ENCODE measurements at regions not wholly inside any gene's neighbourhood (a gene's known extent, or its start where the extent isn't known, plus 50 kb on each side); places are given as distances from the start of the nearest gene placed in this dataset.

DNA sequence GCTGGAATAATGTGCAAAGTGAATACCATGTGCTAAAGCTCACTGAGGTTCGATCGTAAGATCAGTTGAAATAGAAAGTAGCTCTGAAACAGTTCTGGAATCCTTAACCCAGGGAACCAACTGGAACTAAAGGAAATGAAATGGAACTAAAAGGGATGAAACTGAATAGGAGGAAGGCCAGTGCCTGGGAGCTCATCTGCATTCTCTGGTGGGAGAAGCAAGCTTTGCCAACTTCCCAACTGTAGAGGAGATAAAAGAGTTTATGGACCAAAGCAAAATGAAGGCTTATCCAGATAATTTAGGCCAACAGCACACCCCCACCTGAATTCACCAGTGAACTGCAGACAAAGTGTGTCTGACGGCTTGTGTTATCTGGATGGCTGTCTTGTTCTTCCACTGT, 188.6 kb upstream of the HABP2 start:
- H3K27ac ChIP-seq (ENCODE audit: low read depth in 1 of 2, low read length in 1 of 2), result no peak overlapping the region
- H3K4me3 ChIP-seq, result no peak overlapping the region
- H3K4me1 ChIP-seq (ENCODE audit: control insufficient read depth in 5 of 5, insufficient read depth in 5 of 5, low read length in 5 of 5), result peaks cover 0 to 10% (median 2%) of the 10 kb centered on the region in 5 donors
- TF ChIP-seq, protein P1, sequence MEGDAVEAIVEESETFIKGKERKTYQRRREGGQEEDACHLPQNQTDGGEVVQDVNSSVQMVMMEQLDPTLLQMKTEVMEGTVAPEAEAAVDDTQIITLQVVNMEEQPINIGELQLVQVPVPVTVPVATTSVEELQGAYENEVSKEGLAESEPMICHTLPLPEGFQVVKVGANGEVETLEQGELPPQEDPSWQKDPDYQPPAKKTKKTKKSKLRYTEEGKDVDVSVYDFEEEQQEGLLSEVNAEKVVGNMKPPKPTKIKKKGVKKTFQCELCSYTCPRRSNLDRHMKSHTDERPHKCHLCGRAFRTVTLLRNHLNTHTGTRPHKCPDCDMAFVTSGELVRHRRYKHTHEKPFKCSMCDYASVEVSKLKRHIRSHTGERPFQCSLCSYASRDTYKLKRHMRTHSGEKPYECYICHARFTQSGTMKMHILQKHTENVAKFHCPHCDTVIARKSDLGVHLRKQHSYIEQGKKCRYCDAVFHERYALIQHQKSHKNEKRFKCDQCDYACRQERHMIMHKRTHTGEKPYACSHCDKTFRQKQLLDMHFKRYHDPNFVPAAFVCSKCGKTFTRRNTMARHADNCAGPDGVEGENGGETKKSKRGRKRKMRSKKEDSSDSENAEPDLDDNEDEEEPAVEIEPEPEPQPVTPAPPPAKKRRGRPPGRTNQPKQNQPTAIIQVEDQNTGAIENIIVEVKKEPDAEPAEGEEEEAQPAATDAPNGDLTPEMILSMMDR (IDR thresholded peaks at IDR 0.05; ENCODE audit: control extremely low read depth, extremely low read depth), result no peak
- DNase-seq (no peak), ATAC-seq (ENCODE audit: insufficient read depth, low FRiP score) (no peak)
- no peaks in the 10 kb centered on the region for H3K36me3 ChIP-seq (ENCODE audit: control insufficient read depth in 4 of 4, insufficient read depth in 4 of 4, low read length in 4 of 4)
- H3K9me3 ChIP-seq (ENCODE audit: control insufficient read depth in 4 of 4, insufficient read depth in 3 of 4, low read length in 3 of 4), result peaks cover 0 to 3% (median 1%) of the 10 kb centered on the region in 4 donors
- no peaks in the 10 kb centered on the region for H3K27me3 ChIP-seq (ENCODE audit: control insufficient read depth in 3 of 3, insufficient read depth in 3 of 3, low read length in 2 of 3)
- no peak overlapping the region for H3K9ac ChIP-seq (ENCODE audit: insufficient read depth in 1 of 2, low read length in 2 of 2)
- 91 to 95% methylated on average over 3 of the region's 3 CpGs for WGBS, 2 donors

GRCh38 chr10:113368666-113369364, 184.0 kb upstream of the HABP2 start:
- ATAC-seq (ENCODE audit: insufficient read depth, low FRiP score), result no peak
- peak in 2 of 3 donors; percentile 80 to 81 for DNase-seq
- Histone ChIP-seq H3K4me3 (no peak overlapping the region), H3K9me3 (ENCODE audit: control insufficient read depth in 4 of 4, insufficient read depth in 3 of 4, low read length in 3 of 4) (peaks cover 0 to 3% (median 1%) of the 10 kb centered on the region in 4 donors), H3K4me1 (ENCODE audit: control insufficient read depth in 5 of 5, insufficient read depth in 5 of 5, low read length in 5 of 5) (peaks cover 0 to 33% (median 0%) of the 10 kb centered on the region in 5 donors), H3K27ac (ENCODE audit: low read depth in 1 of 2, low read length in 1 of 2) (no peak overlapping the region), H3K27me3 (ENCODE audit: control insufficient read depth in 3 of 3, insufficient read depth in 3 of 3, low read length in 2 of 3) (no peaks in the 10 kb centered on the region), H3K36me3 (ENCODE audit: control insufficient read depth in 4 of 4, insufficient read depth in 4 of 4, low read length in 4 of 4) (no peaks in the 10 kb centered on the region), H3K9ac (ENCODE audit: insufficient read depth in 1 of 2, low read length in 2 of 2) (no peak overlapping the region)
- TF ChIP-seq, protein P1 (IDR thresholded peaks at IDR 0.05; ENCODE audit: control extremely low read depth, extremely low read depth), result no peak
- WGBS, 2 donors, result 80 to 81% methylated on average over 6 of the region's 6 CpGs

GRCh38 chr10:113369365-113369694, 183.5 kb upstream of the HABP2 start:
- Histone ChIP-seq H3K36me3 (ENCODE audit: control insufficient read depth in 4 of 4, insufficient read depth in 4 of 4, low read length in 4 of 4) (no peaks in the 10 kb centered on the region), H3K4me1 (ENCODE audit: control insufficient read depth in 5 of 5, insufficient read depth in 5 of 5, low read length in 5 of 5) (peaks cover 0 to 33% (median 0%) of the 10 kb centered on the region in 5 donors), H3K27me3 (ENCODE audit: control insufficient read depth in 3 of 3, insufficient read depth in 3 of 3, low read length in 2 of 3) (no peaks in the 10 kb centered on the region), H3K4me3 (no peak overlapping the region), H3K9ac (ENCODE audit: insufficient read depth in 1 of 2, low read length in 2 of 2) (no peak overlapping the region), H3K9me3 (ENCODE audit: control insufficient read depth in 4 of 4, insufficient read depth in 3 of 4, low read length in 3 of 4) (peaks cover 0 to 3% (median 1%) of the 10 kb centered on the region in 4 donors), H3K27ac (ENCODE audit: low read depth in 1 of 2, low read length in 1 of 2) (no peak overlapping the region)
- TF ChIP-seq, protein P1 (IDR thresholded peaks at IDR 0.05; ENCODE audit: control extremely low read depth, extremely low read depth), result no peak
- 61 to 64% methylated on average over 5 of the region's 5 CpGs for WGBS, 2 donors
- ATAC-seq (ENCODE audit: insufficient read depth, low FRiP score), result no peak
- peak in 2 of 3 donors; percentile 83 to 84 for DNase-seq

GRCh38 chr10:113376428-113376827, 176.4 kb upstream of the HABP2 start:
- no peak overlapping the region for H3K4me3 ChIP-seq
- TF ChIP-seq, protein P1 (IDR thresholded peaks at IDR 0.05; ENCODE audit: control extremely low read depth, extremely low read depth), result no peak
- no peaks in the 10 kb centered on the region for H3K36me3 ChIP-seq (ENCODE audit: control insufficient read depth in 4 of 4, insufficient read depth in 4 of 4, low read length in 4 of 4)
- H3K27me3 ChIP-seq (ENCODE audit: control insufficient read depth in 3 of 3, insufficient read depth in 3 of 3, low read length in 2 of 3), result no peaks in the 10 kb centered on the region
- H3K9ac ChIP-seq (ENCODE audit: insufficient read depth in 1 of 2, low read length in 2 of 2), result no peak overlapping the region
- peaks cover 0 to 2% (median under 1%) of the 10 kb centered on the region in 5 donors for H3K4me1 ChIP-seq (ENCODE audit: control insufficient read depth in 5 of 5, insufficient read depth in 5 of 5, low read length in 5 of 5)
- WGBS, 2 donors, result 54 to 66% methylated on average over 1 of the region's 1 CpG
- no peak for ATAC-seq (ENCODE audit: insufficient read depth, low FRiP score)
- no peak overlapping the region for H3K27ac ChIP-seq (ENCODE audit: low read depth in 1 of 2, low read length in 1 of 2)
- H3K9me3 ChIP-seq (ENCODE audit: control insufficient read depth in 4 of 4, insufficient read depth in 3 of 4, low read length in 3 of 4), result no peaks in the 10 kb centered on the region
- DNase-seq, result no peak
